Endothelial cell of umbilical vein (primary cell): ENCODE measurements at regions not wholly inside any gene's neighbourhood (a gene's known extent, or its start where the extent isn't known, plus 50 kb on each side); places are given as distances from the start of the nearest gene placed in this dataset.

Experiments
- BruUV-seq: library from RNA; stranded (reverse); fragments of 400-500 nt; replicated peaks from 2 replicates; lab custom pipeline; 2021; lab: Mats Ljungman, UMichigan
- CTCF ChIA-PET: fragments of 300-600, 350-600 bp; sonication (Branson Sonifier 250); formaldehyde crosslinking; loops from one replicate; lab custom pipeline; 2021; ENCODE audit warnings: antibody characterized with exemption, inconsistent platforms; lab: Charles Lee
- POLR2A ChIA-PET: fragments of 300-600, 350-600 bp; sonication (Branson Sonifier 250); formaldehyde crosslinking; loops from one replicate; lab custom pipeline; 2021; ENCODE audit warnings: antibody characterized with exemption, inconsistent platforms; lab: Charles Lee
- DNase-seq: peaks from one replicate; pipeline ENCODE4 v3.0.0-alpha.2; 2011; ENCODE audit warnings: low read depth, low spot score
- FAIRE-seq: peaks from 2 replicates; lab custom pipeline; 2011; peaks lifted over from hg19 to GRCh38; lab: Jason Lieb, UNC
- H2AFZ ChIP-seq: 2 replicates; pipeline ENCODE4 v1.6.0; 2012; ENCODE audit warnings: low read depth, low read length, control low read depth, inconsistent platforms
- H3K27ac ChIP-seq: 2 replicates; pipeline ENCODE4 v1.5.1; 2011; ENCODE audit warnings: low read depth, mild to moderate bottlenecking, control low read depth, low read length, moderate library complexity; ENCODE audit not compliant: insufficient read depth
- H3K27me3 ChIP-seq, 2 experiments: 2 replicates each; pipeline versions ENCODE4 v1.6.0 to v1.6.1; 2011; ENCODE audit warnings: low read length in 2 of 2, mixed read lengths in 1 of 2; ENCODE audit not compliant: control insufficient read depth in 2 of 2, insufficient read depth in 2 of 2
- H3K36me3 ChIP-seq, 2 experiments: 2 replicates in 1 of 2; 3 replicates in 1 of 2; pipeline ENCODE4 v1.5.1; 2011; ENCODE audit warnings: low read length in 2 of 2, mild to moderate bottlenecking in 1 of 2, moderate library complexity in 1 of 2; ENCODE audit not compliant: control insufficient read depth in 2 of 2, insufficient read depth in 2 of 2; ENCODE audit errors: extremely low read depth in 1 of 2
- H3K4me1 ChIP-seq: 3 replicates; pipeline ENCODE4 v1.5.1; 2011; ENCODE audit warnings: mild to moderate bottlenecking, low read length; ENCODE audit not compliant: control insufficient read depth, insufficient read depth; ENCODE audit errors: extremely low read depth
- H3K4me2 ChIP-seq: 2 replicates; pipeline ENCODE4 v1.6.1; 2011; ENCODE audit warnings: low read length, control low read depth, mixed read lengths; ENCODE audit not compliant: insufficient read depth
- H3K4me3 ChIP-seq, 3 experiments: fragments of 200-600 bp in 1 of 3; sonication (generic), shearing (Covaris generic) in 1 of 3; replicated peaks in 1 of 3; 2 replicates each; pipeline ENCODE4 v1.5.1; 2011 to 2016; ENCODE audit warnings: control low read depth in 3 of 3, low read length in 3 of 3, mild to moderate bottlenecking in 2 of 3, inconsistent platforms in 1 of 3, low read depth in 1 of 3, moderate library complexity in 1 of 3; ENCODE audit not compliant: insufficient read depth in 1 of 3
- H3K79me2 ChIP-seq: 2 replicates; pipeline ENCODE4 v1.6.0; 2012; ENCODE audit warnings: low read length, inconsistent platforms; ENCODE audit not compliant: control insufficient read depth, insufficient read depth
- H3K9ac ChIP-seq: replicated peaks from 2 replicates; pipeline ENCODE3; 2011; ENCODE audit warnings: low read length, control low read depth; ENCODE audit not compliant: insufficient read depth; ENCODE audit errors: extremely low read depth
- H3K9me1 ChIP-seq: replicated peaks from 3 replicates; pipeline ENCODE4 v1.6.0; 2011; ENCODE audit warnings: mild to moderate bottlenecking, low read length; ENCODE audit not compliant: control insufficient read depth, insufficient read depth; ENCODE audit errors: extremely low read depth
- H3K9me3 ChIP-seq: replicated peaks from 2 replicates; pipeline ENCODE4 v1.5.1; 2012; ENCODE audit warnings: low read length, inconsistent platforms; ENCODE audit not compliant: control insufficient read depth, insufficient read depth
- H4K20me1 ChIP-seq: replicated peaks from 2 replicates; pipeline ENCODE3; 2011; ENCODE audit warnings: mild to moderate bottlenecking, low read length; ENCODE audit not compliant: control insufficient read depth, insufficient read depth; ENCODE audit errors: extremely low read depth
- EZH2 ChIP-seq: IDR thresholded peaks from 2 replicates; pipeline ENCODE4 v1.6.1; 2012; ENCODE audit warnings: borderline replicate concordance, low read depth, mild to moderate bottlenecking, moderate library complexity, low read length, inconsistent platforms; ENCODE audit not compliant: severe bottlenecking
- FOS ChIP-seq: IDR thresholded peaks from 2 replicates; pipeline ENCODE4 v1.6.1; 2011; ENCODE audit warnings: mild to moderate bottlenecking, low read length, moderate library complexity, borderline replicate concordance; ENCODE audit not compliant: insufficient read depth
- GATA2 ChIP-seq: IDR thresholded peaks from 2 replicates; pipeline ENCODE4 v1.7.0; 2011; ENCODE audit warnings: low read depth, mild to moderate bottlenecking, moderate library complexity, mixed read lengths, low read length; ENCODE audit not compliant: insufficient read length, insufficient read depth
- JUN ChIP-seq: IDR thresholded peaks from 2 replicates; pipeline ENCODE4 v1.6.1; 2011; ENCODE audit warnings: borderline replicate concordance, low read depth; ENCODE audit not compliant: insufficient read length, insufficient read depth
- MYC ChIP-seq: IDR thresholded peaks from one replicate; pipeline ENCODE4 v1.6.1; 2011; ENCODE audit warnings: mild to moderate bottlenecking, low read depth, low read length
- POLR2A ChIP-seq: IDR thresholded peaks from 2 replicates; pipeline ENCODE4 v1.6.1; 2012; ENCODE audit warnings: low read depth, mild to moderate bottlenecking, control low read depth, low read length
- POLR2AphosphoS5 ChIP-seq: IDR thresholded peaks from 2 replicates; pipeline ENCODE4 v1.6.1; 2012; ENCODE audit warnings: low read depth, mild to moderate bottlenecking, control low read depth, low read length, moderate library complexity; ENCODE audit not compliant: insufficient read depth
- dilution Hi-C: fragments of 300-500 bp; cut with MboI; formaldehyde crosslinking; loops from one replicate; pipeline ENCODE4 v1.15.0; 2019; ENCODE audit warnings: low sequenced_read_pairs; ENCODE audit not compliant: extremely low pct_ligation_motif_present
- intact Hi-C: fragments of 100-400 bp; cut with micrococcal nuclease; formaldehyde crosslinking; loops from one replicate; pipeline ENCODE4 v1.10.0; 2022
- TF ChIP-seq, protein P1 (sequence below): IDR thresholded peaks from 2 replicates; pipeline ENCODE4 v1.6.1; 2011; ENCODE audit not compliant: insufficient read depth, insufficient read length
- TF ChIP-seq, protein P2 (sequence below), 2 donors: IDR thresholded peaks; 1 replicate in 1 of 2; 2 replicates in 1 of 2; pipeline ENCODE4 v1.5.1; 2011; ENCODE audit warnings: low read length in 2 of 2, mild to moderate bottlenecking in 2 of 2, moderate library complexity in 2 of 2, control low read depth in 1 of 2, inconsistent platforms in 1 of 2, low read depth in 1 of 2; ENCODE audit not compliant: insufficient read depth in 1 of 2; ENCODE audit errors: extremely low read depth in 1 of 2

GRCh38 chr20:55586610-55587009, 418.7 kb downstream of the CBLN4 start:
- no peak overlapping the region for H2AFZ ChIP-seq
- TF ChIP-seq, protein P1, sequence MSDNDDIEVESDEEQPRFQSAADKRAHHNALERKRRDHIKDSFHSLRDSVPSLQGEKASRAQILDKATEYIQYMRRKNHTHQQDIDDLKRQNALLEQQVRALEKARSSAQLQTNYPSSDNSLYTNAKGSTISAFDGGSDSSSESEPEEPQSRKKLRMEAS, result no peak
- TF ChIP-seq POLR2AphosphoS5 (no peak), MYC (no peak), EZH2 (no peak), GATA2 (no peak), JUN (no peak), FOS (no peak), POLR2A (no peak)
- TF ChIP-seq, protein P2, sequence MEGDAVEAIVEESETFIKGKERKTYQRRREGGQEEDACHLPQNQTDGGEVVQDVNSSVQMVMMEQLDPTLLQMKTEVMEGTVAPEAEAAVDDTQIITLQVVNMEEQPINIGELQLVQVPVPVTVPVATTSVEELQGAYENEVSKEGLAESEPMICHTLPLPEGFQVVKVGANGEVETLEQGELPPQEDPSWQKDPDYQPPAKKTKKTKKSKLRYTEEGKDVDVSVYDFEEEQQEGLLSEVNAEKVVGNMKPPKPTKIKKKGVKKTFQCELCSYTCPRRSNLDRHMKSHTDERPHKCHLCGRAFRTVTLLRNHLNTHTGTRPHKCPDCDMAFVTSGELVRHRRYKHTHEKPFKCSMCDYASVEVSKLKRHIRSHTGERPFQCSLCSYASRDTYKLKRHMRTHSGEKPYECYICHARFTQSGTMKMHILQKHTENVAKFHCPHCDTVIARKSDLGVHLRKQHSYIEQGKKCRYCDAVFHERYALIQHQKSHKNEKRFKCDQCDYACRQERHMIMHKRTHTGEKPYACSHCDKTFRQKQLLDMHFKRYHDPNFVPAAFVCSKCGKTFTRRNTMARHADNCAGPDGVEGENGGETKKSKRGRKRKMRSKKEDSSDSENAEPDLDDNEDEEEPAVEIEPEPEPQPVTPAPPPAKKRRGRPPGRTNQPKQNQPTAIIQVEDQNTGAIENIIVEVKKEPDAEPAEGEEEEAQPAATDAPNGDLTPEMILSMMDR (IDR thresholded peaks at IDR 0.05; ENCODE audit: extremely low read depth in 1 of 2, insufficient read depth in 1 of 2, low read depth in 1 of 2, low read length in 2 of 2), result no peak
- dilution Hi-C loops (no loop called here), intact Hi-C loops (no loop called here)
- no peaks in the 10 kb centered on the region for H3K4me1 ChIP-seq
- H3K27ac ChIP-seq, result no peak overlapping the region
- CTCF ChIA-PET, result no interaction called here
- H3K27me3 ChIP-seq, result no peaks in the 10 kb centered on the region
- H3K4me2 ChIP-seq, result no peak overlapping the region
- BruUV-seq, result no TSS peak
- no peaks in the 10 kb centered on the region for H3K36me3 ChIP-seq
- H3K79me2 ChIP-seq, result no peaks in the 10 kb centered on the region
- no peak overlapping the region for H3K4me3 ChIP-seq
- H3K9me1 ChIP-seq, result no peaks in the 10 kb centered on the region
- DNase-seq (no peak), FAIRE-seq (no peak)
- H4K20me1 ChIP-seq, result no peaks in the 10 kb centered on the region
- no peak overlapping the region for H3K9ac ChIP-seq
- POLR2A ChIA-PET, result no interaction called here
- peaks cover 5% of the 10 kb centered on the region for H3K9me3 ChIP-seq
